ENCODE measurements at regions not wholly inside any gene's neighbourhood (a gene's known extent, or its start where the extent isn't known, plus 50 kb on each side); places are given as distances from the start of the nearest gene placed in this dataset.

- TF ChIP-seq POLR2A (IDR thresholded peaks at IDR 0.05) (no peak), POLR2AphosphoS5 (IDR thresholded peaks at IDR 0.05) (no peak)
Measured at GRCh38 chr4:23333946-23334878, 555.6 kb downstream of the PPARGC1A start.

Measured in prostate gland (tissue), 1 donor.